Neuron (in vitro differentiated cells): ENCODE measurements at regions not wholly inside any gene's neighbourhood (a gene's known extent, or its start where the extent isn't known, plus 50 kb on each side); places are given as distances from the start of the nearest gene placed in this dataset.
A peak's percentile ranks its signal among the peaks of the same experiment; 100 is the strongest.

Experiments
- H2AFZ ChIP-seq: one replicate; pipeline ENCODE4 v1.6.1; 2013; ENCODE audit warnings: low read depth, mild to moderate bottlenecking, inconsistent platforms, low read length, moderate library complexity
- H3K27me3 ChIP-seq: one replicate; pipeline ENCODE4 v1.6.1; 2013; ENCODE audit warnings: low read length; ENCODE audit not compliant: insufficient read depth
- H3K36me3 ChIP-seq: one replicate; pipeline ENCODE4 v1.6.1; 2013; ENCODE audit warnings: low read length; ENCODE audit not compliant: insufficient read depth
- H3K4me1 ChIP-seq: one replicate; pipeline ENCODE4 v1.6.1; 2013; ENCODE audit warnings: low read length; ENCODE audit not compliant: insufficient read depth
- H3K4me3 ChIP-seq: 2 replicates; pipeline ENCODE4 v1.5.1; 2013; ENCODE audit warnings: mild to moderate bottlenecking, low read length, moderate library complexity
- H3K9me3 ChIP-seq: one replicate; pipeline ENCODE4 v1.6.1; 2013; ENCODE audit warnings: low read length

DNA sequence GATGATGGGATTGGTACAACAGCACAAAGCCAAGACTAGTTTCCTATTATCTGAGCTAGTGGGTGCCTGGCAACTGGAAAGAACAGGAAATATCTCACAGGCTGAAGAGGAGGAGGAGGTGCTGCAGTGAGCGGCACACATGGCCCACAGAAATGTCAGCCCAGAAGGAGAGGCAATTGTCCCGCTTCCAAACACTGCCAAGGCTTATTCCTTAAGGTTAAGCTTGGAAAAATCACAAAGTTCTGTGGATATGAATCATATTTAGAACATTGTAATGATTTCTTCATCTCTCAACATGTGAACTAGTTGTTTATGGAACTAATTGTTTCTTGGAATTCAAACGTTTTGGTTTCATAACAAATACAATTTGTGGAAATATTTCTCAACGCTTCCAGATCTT is 1019.5 kb upstream of the SEMA6A start:
- Histone ChIP-seq H3K9me3 (no peaks in the 10 kb centered on the region), H2AFZ (peak overlapping the region; percentile 27), H3K27me3 (no peaks in the 10 kb centered on the region), H3K4me3 (no peak overlapping the region), H3K4me1 (no peaks in the 10 kb centered on the region), H3K36me3 (no peaks in the 10 kb centered on the region)

- Histone ChIP-seq H3K4me3 (no peak overlapping the region), H3K27me3 (no peaks in the 10 kb centered on the region), H2AFZ (no peak overlapping the region), H3K4me1 (peaks cover 8% of the 10 kb centered on the region), H3K9me3 (no peaks in the 10 kb centered on the region), H3K36me3 (no peaks in the 10 kb centered on the region)
Observed at GRCh38 chr5:117590944-117591343, 1016.3 kb upstream of the SEMA6A start.

DNA sequence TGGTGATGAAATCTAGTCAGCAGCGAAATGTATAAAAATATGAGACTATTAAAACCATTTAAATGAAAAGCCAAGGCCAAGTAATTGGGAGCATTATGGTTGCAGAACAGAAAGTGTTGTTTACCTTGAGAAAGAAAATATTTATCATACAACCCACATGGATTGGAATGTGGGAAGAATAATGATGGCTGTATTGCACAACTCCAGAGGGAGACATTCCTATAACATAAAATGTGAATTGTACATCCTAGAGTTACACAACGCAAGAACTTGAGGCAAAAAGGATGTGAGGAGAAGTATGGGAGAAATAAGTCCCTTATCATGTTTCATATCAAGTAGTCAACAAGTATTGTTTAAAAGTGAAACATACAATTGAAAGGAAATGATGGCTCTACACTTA is 1014.0 kb upstream of the SEMA6A start:
- Histone ChIP-seq H3K4me1 (peaks cover 8% of the 10 kb centered on the region), H3K27me3 (no peaks in the 10 kb centered on the region), H3K9me3 (no peaks in the 10 kb centered on the region), H2AFZ (no peak overlapping the region), H3K4me3 (no peak overlapping the region), H3K36me3 (no peaks in the 10 kb centered on the region)

GRCh38 chr5:117587111-117587510 is 1012.5 kb upstream of the SEMA6A start:
- Histone ChIP-seq H3K27me3 (no peaks in the 10 kb centered on the region), H3K4me1 (peaks cover 8% of the 10 kb centered on the region), H2AFZ (no peak overlapping the region), H3K9me3 (no peaks in the 10 kb centered on the region), H3K4me3 (no peak overlapping the region), H3K36me3 (no peaks in the 10 kb centered on the region)

GRCh38 chr5:117568622-117569021 is 994.0 kb upstream of the SEMA6A start:
- no peaks in the 10 kb centered on the region for H3K36me3 ChIP-seq
- H2AFZ ChIP-seq, result no peak overlapping the region
- no peak overlapping the region for H3K4me3 ChIP-seq
- H3K9me3 ChIP-seq, result no peaks in the 10 kb centered on the region
- no peaks in the 10 kb centered on the region for H3K4me1 ChIP-seq
- H3K27me3 ChIP-seq, result no peaks in the 10 kb centered on the region

DNA sequence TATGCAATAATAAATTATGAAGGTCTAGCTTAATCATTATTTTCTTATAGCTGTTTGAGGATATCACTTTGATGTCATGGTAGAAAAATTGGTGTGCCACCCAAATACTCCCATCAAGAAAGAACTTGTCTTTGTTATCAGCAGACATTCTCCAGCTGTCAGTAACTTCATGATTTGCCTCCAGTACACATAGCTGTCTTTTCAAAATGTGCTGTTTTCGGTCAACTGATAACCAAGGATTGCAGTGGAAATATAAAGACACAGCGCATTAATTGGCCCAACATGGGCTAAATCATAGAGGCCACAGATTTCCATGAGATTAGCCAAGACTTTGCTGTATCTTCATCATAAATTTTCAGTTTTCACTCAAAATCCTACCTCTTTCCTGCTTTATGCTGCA is 993.5 kb upstream of the SEMA6A start:
- no peaks in the 10 kb centered on the region for H3K27me3 ChIP-seq
- H3K4me3 ChIP-seq, result no peak overlapping the region

DNA sequence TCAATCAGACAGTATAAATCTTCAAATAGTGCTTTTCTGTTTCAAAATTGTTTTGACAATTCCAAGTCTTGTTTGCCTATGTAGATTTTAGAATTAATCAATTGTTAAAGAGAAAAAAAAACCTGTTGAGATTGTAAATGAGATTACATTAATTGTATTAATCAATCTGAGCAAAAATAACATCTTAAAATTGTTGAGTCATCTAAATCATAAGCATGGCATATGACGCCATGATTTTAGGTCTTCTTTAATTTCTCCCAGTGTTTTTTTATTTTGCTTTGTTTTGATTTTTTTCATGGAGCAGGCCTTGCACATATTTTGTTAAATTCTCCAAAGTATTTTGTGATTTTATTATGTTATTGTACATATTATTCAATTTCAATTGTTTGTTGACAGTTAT is 988.0 kb upstream of the SEMA6A start:
- H3K9me3 ChIP-seq, result no peaks in the 10 kb centered on the region
- no peaks in the 10 kb centered on the region for H3K27me3 ChIP-seq
- no peak overlapping the region for H2AFZ ChIP-seq
- H3K4me3 ChIP-seq, result no peak overlapping the region
- H3K4me1 ChIP-seq, result no peaks in the 10 kb centered on the region
- H3K36me3 ChIP-seq, result no peaks in the 10 kb centered on the region

More for the DNA sequence above, 993.5 kb upstream of the SEMA6A start:
- H2AFZ ChIP-seq, result no peak overlapping the region
- H3K9me3 ChIP-seq, result no peaks in the 10 kb centered on the region
- no peaks in the 10 kb centered on the region for H3K36me3 ChIP-seq
- no peaks in the 10 kb centered on the region for H3K4me1 ChIP-seq

GRCh38 chr5:117561531-117561930 is 986.9 kb upstream of the SEMA6A start:
- H3K27me3 ChIP-seq, result no peaks in the 10 kb centered on the region
- no peak overlapping the region for H2AFZ ChIP-seq
- H3K36me3 ChIP-seq, result no peaks in the 10 kb centered on the region
- H3K4me3 ChIP-seq, result no peak overlapping the region
- H3K4me1 ChIP-seq, result no peaks in the 10 kb centered on the region
- no peaks in the 10 kb centered on the region for H3K9me3 ChIP-seq

DNA sequence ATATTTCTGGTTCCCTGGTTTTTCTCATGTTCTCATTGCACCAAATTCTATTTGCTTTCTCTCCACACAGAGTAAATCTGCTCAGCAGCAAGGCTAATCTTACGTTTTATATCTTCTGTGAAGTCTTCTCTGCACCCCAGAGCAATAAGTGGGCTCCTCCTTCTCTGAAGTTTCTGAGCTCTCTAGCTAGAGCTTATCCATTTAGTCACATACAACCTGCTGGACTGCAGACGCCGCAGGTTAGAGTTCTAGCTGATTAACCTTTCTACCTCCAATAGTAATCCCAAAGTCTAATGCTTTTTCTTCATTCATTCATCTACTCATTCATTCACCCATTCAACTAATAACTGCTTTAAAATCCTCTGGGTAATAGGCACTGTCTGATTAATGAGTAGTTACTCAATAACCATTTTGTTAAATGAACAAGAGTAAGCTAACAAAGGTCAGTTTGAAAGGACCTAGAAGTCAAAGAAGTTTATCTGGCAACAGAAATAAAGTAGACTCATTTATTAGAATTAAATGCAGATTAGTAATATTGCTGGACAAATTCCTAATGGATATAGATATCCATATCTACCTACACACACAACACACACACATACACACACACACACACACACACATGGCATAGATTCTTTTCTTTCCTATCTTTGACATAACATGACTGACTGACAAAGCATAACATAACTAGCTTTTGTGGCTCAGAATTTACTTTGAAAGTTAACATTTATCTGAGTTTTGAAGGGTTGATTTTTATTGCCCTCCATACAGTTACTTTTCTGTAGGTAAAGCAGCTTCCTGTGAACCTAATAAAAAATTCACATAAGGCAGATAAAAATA is 984.6 kb upstream of the SEMA6A start:
- Histone ChIP-seq H3K9me3 (no peaks in the 10 kb centered on the region), H3K4me1 (no peaks in the 10 kb centered on the region), H3K27me3 (no peaks in the 10 kb centered on the region), H3K36me3 (no peaks in the 10 kb centered on the region), H2AFZ (no peak overlapping the region), H3K4me3 (no peak overlapping the region)

GRCh38 chr5:117551236-117551635 is 976.6 kb upstream of the SEMA6A start:
- H3K4me1 ChIP-seq, result no peaks in the 10 kb centered on the region
- H2AFZ ChIP-seq, result no peak overlapping the region
- no peaks in the 10 kb centered on the region for H3K36me3 ChIP-seq
- H3K4me3 ChIP-seq, result no peak overlapping the region
- H3K27me3 ChIP-seq, result no peaks in the 10 kb centered on the region
- H3K9me3 ChIP-seq, result no peaks in the 10 kb centered on the region

GRCh38 chr5:117547192-117547591 is 972.6 kb upstream of the SEMA6A start:
- H3K4me3 ChIP-seq, result no peak overlapping the region
- H3K9me3 ChIP-seq, result no peaks in the 10 kb centered on the region

GRCh38 chr5:117539692-117540091 is 965.1 kb upstream of the SEMA6A start:
- Histone ChIP-seq H3K36me3 (no peaks in the 10 kb centered on the region), H3K9me3 (no peaks in the 10 kb centered on the region), H2AFZ (no peak overlapping the region), H3K27me3 (no peaks in the 10 kb centered on the region), H3K4me1 (peaks cover 2% of the 10 kb centered on the region), H3K4me3 (no peak overlapping the region)

More at GRCh38 chr5:117547192-117547591, 972.6 kb upstream of the SEMA6A start:
- Histone ChIP-seq H3K36me3 (no peaks in the 10 kb centered on the region), H3K27me3 (no peaks in the 10 kb centered on the region), H2AFZ (no peak overlapping the region), H3K4me1 (no peaks in the 10 kb centered on the region)

DNA sequence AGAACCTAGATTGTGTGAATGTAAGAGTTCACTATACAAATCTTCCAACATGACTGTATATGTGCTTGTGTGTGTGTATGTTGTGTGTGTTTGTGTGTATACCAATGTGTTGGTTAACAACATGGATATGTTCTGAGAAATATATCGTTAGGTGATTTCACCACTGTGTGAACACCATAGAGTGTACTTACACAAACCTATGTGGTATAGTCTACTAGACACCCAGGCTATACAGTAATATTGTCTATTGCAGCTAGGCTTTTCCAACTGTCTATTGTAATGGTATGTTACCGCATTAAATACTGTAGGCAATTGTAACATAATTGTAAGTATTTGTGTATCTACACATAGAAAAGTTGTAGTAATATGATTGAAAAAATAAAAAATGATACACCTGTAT is 959.2 kb upstream of the SEMA6A start:
- Histone ChIP-seq H3K4me1 (peaks cover 2% of the 10 kb centered on the region), H3K4me3 (no peak overlapping the region), H3K9me3 (no peaks in the 10 kb centered on the region), H3K27me3 (no peaks in the 10 kb centered on the region), H3K36me3 (no peaks in the 10 kb centered on the region), H2AFZ (no peak overlapping the region)
